Naive thymus-derived CD8-positive, alpha-beta T cell (primary cell): ENCODE measurements at regions not wholly inside any gene's neighbourhood (a gene's known extent, or its start where the extent isn't known, plus 50 kb on each side); places are given as distances from the start of the nearest gene placed in this dataset.
A peak's percentile ranks its signal among the peaks of the same experiment; 100 is the strongest.
"Not testable (repeated sequence)": the region's sequence is repeated elsewhere in the genome, so short reads cannot be mapped to it uniquely, and the experiment has no call there.

Source experiments
- ATAC-seq, 2 donors: fragments of 150-1000 bp; cut with Tn5 transposase in 1 of 2; sonication (Bioruptor Pico), chemical (Tn5 transposase) in 1 of 2; 1 replicate in 1 of 2; 2 replicates in 1 of 2; pipeline ENCODE4 v1.10.0; 2021; ENCODE audit warnings: mild to moderate bottlenecking in 2 of 2, moderate library complexity in 2 of 2
- POLR2A ChIA-PET: fragments of 350-600 bp; sonication (Branson Sonifier 250); formaldehyde crosslinking; loops from one replicate; lab custom pipeline; 2021; ENCODE audit warnings: antibody characterized with exemption; lab: Charles Lee
- DNase-seq, 10 donors: peaks; one replicate each; pipeline versions ENCODE4 v3.0.0 to v3.0.0-alpha.2; 2020 to 2022
- H3K27ac Mint-ChIP-seq, 10 donors: one replicate each; pipeline ENCODE4 v1.8.0; 2020 to 2022; ENCODE audit warnings: mild to moderate bottlenecking in 10 of 10, mixed read lengths in 10 of 10, moderate library complexity in 4 of 10, inconsistent platforms in 1 of 10
- H3K27me3 Mint-ChIP-seq, 5 donors: one replicate each; pipeline ENCODE4 v1.8.0; 2021 to 2022; ENCODE audit warnings: mixed read lengths in 5 of 5
- H3K36me3 Mint-ChIP-seq, 3 donors: one replicate each; pipeline ENCODE4 v1.8.0; 2020 to 2022; ENCODE audit warnings: mixed read lengths in 3 of 3, mild to moderate bottlenecking in 2 of 3, inconsistent platforms in 1 of 3
- H3K4me1 Mint-ChIP-seq, 4 donors: one replicate each; pipeline ENCODE4 v1.8.0; 2021 to 2022; ENCODE audit warnings: mixed read lengths in 4 of 4
- H3K4me3 Mint-ChIP-seq, 10 donors: one replicate each; pipeline ENCODE4 v1.8.0; 2020 to 2022; ENCODE audit warnings: mild to moderate bottlenecking in 10 of 10, mixed read lengths in 10 of 10, moderate library complexity in 6 of 10, inconsistent platforms in 1 of 10
- H3K9me3 Mint-ChIP-seq, 9 donors: one replicate each; pipeline ENCODE4 v1.8.0; 2020 to 2022; ENCODE audit warnings: mixed read lengths in 9 of 9, mild to moderate bottlenecking in 3 of 9, inconsistent platforms in 1 of 9, moderate library complexity in 1 of 9

DNA sequence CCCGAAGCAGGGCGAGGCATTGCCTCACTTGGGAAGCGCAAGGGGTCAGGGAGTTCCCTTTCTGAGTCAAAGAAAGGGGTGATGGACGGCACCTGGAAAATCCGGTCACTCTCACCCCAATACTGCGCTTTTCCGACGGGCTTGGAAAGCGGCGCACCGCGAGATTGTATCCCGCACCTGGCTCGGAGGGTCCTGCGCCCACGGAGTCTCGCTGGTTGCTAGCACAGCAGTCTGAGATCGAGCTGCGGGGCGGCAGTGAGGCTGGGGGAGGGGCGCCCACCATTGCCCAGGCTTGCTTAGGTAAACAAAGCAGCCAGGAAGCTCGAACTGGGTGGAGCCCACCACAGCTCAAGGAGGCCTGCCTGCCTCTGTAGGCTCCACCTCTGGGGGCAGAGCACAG, 310.0 kb downstream of the FOXO1 start:
- POLR2A ChIA-PET = interaction anchor here (0.6 kb wide), 1 partner anchor 41 kb away, joined by 3 read pairs; no protein-coding TSS in a partner anchor
- H3K36me3 Mint-ChIP-seq, H3K4me3 Mint-ChIP-seq, DNase-seq, H3K27me3 Mint-ChIP-seq, ATAC-seq: not testable (repeated sequence)
- Mint-ChIP-seq H3K4me1 (peaks cover 3 to 27% (median 19%) of the 10 kb centered on the region in 4 donors), H3K9me3 (peaks cover 0 to 12% (median 0%) of the 10 kb centered on the region in 9 donors), H3K27ac (peak overlapping the region in 3 of 10 donors; percentile 37 to 62 (median 40))

DNA sequence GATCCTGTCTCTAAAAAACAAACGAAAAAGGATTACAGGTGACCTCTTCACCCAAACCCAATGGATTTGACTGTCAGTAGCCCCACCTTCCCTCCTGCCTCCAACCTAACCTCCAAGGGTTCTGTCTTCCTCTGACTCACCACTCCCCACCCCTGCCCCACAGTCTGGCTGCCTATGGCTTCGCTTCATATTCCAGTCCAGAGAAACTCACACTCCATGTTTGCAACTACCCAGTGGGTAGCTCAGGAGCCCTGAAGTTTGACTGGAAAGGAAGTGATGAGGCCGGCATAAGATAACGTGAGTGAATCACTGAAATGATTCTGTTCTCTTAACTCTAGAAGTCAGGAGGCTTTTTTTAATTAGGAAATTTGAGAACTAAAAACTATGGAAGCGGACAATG, 303.9 kb downstream of the FOXO1 start:
- DNase-seq = no peak
- Mint-ChIP-seq H3K9me3 (peaks cover 0 to 8% (median 0%) of the 10 kb centered on the region in 9 donors), H3K4me1 (peaks cover 7 to 24% (median 17%) of the 10 kb centered on the region in 4 donors), H3K4me3 (no peak overlapping the region), H3K27ac (no peak overlapping the region), H3K27me3 (no peaks in the 10 kb centered on the region), H3K36me3 (no peaks in the 10 kb centered on the region)
- no peak for ATAC-seq
- POLR2A ChIA-PET = no interaction called here

DNA sequence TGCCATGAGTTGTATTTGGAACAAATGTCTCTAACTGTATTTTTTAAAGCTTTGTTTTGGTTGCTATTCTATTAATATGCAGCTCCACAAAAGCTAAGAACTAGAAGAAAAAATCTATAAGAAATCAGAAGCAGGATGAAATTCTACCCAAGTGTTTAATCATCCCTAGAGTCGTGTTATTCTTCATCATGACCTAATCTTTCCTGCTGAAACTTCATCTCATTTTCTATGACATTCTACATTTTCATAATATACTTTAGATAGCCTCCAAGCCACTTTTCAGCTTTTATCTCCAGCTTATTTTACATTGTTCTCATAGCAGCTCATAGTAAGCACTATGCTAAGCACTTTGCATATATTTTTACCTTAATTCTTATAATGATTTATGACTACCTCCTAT, 302.8 kb downstream of the FOXO1 start:
- Mint-ChIP-seq H3K36me3 (no peaks in the 10 kb centered on the region), H3K27me3 (no peaks in the 10 kb centered on the region), H3K4me1 (peaks cover 7 to 25% (median 18%) of the 10 kb centered on the region in 4 donors), H3K4me3 (no peak overlapping the region), H3K9me3 (peaks cover 0 to 8% (median 0%) of the 10 kb centered on the region in 9 donors), H3K27ac (no peak overlapping the region)
- ATAC-seq (no peak), DNase-seq (no peak)
- POLR2A ChIA-PET = interaction anchor here (0.6 kb wide), 1 partner anchor 121 kb away, joined by 4 read pairs; no protein-coding TSS in a partner anchor

DNA sequence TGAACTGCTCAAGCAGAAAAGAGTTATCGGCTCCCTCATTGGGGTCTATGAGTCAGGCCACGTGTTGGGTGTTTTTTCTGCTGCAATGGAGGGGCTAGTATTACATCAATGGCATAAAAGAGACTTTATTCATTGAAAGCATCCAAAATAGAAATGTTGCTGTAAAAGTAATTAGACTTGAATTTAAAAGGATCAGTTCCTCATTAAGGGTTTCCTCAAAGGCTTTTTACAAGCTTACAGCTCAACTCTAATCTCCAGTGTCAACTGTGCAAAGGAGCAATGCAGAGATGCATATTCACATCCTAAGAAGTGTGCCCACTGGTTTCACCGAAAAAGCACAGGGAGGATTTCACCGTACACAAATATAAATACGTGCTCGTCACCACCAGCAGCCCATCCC, 300.3 kb downstream of the FOXO1 start:
- POLR2A ChIA-PET = no interaction called here
- ATAC-seq (no peak), DNase-seq (no peak)

DNA sequence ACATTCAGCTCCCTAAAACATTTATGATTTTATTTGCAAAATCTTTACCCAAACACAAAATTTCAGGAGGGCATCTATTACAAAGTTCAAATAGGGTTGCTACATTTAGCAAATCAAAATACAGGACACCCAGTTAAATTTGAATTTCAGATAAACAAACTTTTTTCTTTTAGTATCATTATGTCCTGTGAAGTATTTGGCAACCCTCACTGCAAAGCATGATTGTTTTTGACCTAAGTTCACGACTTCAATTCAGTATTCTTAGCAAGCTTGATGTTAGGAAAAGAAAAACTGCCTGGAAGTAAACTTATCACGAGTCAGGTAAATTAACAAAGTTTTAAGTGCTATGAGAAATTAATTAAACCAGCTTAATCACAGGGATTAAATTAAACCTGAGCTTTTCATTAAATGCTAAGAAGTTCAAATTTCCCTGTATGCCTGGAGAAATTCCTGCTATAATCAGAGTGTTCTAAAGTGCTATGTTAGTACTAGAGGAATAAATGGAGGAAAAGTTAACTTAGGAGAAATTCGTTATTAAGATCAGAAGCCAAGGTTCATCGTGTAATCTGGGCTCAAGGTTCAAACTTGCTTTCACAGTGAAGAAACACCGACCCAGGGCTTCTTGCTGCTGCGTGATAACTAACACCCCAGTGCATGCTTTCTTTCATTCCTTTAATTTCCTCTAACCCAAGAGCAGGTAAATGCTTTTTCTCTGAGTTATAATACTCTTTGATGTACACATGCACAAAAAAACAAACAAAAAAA, 298.1 kb downstream of the FOXO1 start:
- no peak for DNase-seq
- peaks cover 21 to 54% (median 50%) of the 10 kb centered on the region in 4 donors for H3K4me1 Mint-ChIP-seq
- peaks cover 0 to 3% (median 0%) of the 10 kb centered on the region in 3 donors for H3K36me3 Mint-ChIP-seq
- POLR2A ChIA-PET = interaction anchor here (0.7 kb wide), 1 partner anchor 239 kb away, joined by 3 read pairs; no protein-coding TSS in a partner anchor
- H3K9me3 Mint-ChIP-seq = peaks cover 0 to 3% (median 0%) of the 10 kb centered on the region in 9 donors
- H3K4me3 Mint-ChIP-seq = no peak overlapping the region
- no peak for ATAC-seq
- H3K27me3 Mint-ChIP-seq = no peaks in the 10 kb centered on the region
- H3K27ac Mint-ChIP-seq = no peak overlapping the region

More for the DNA sequence above, 300.3 kb downstream of the FOXO1 start:
- no peaks in the 10 kb centered on the region for H3K36me3 Mint-ChIP-seq
- peak overlapping the region in 2 of 10 donors; percentile 4 to 52 for H3K27ac Mint-ChIP-seq
- H3K9me3 Mint-ChIP-seq = peaks cover 0 to 6% (median 0%) of the 10 kb centered on the region in 9 donors
- no peak overlapping the region for H3K4me3 Mint-ChIP-seq
- H3K27me3 Mint-ChIP-seq = no peaks in the 10 kb centered on the region
- peaks cover 17 to 45% (median 37%) of the 10 kb centered on the region in 4 donors for H3K4me1 Mint-ChIP-seq

DNA sequence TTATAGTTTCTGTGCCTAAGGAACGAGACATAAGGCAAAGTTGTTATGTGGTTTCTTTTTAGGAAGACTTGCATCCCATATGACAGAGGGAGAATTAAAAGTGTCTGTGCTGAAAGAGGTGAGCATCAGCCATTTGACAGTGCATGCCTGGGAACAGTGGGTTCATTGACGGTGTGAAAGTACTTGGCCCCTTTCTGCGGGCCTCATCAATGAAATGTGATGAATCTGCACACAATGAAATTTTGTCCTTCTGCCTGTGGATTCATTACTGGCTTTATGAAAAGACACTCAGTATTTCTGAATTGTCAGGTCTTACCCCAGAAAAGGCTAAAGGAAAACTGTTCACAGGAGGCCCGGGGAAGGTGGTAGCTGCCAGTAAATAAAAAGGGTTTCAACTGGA, 295.8 kb downstream of the FOXO1 start:
- DNase-seq = no peak
- Mint-ChIP-seq H3K27ac (peak overlapping the region in 4 of 10 donors; percentile 20 to 86 (median 46)), H3K4me3 (peak overlapping the region in 1 of 10 donors; percentile 8), H3K27me3 (no peaks in the 10 kb centered on the region), H3K9me3 (peaks cover 0 to 13% (median 4%) of the 10 kb centered on the region in 9 donors), H3K36me3 (peaks cover 0 to 3% (median 0%) of the 10 kb centered on the region in 3 donors), H3K4me1 (peaks cover 27 to 68% (median 57%) of the 10 kb centered on the region in 4 donors)
- ATAC-seq = no peak
- POLR2A ChIA-PET = no interaction called here

DNA sequence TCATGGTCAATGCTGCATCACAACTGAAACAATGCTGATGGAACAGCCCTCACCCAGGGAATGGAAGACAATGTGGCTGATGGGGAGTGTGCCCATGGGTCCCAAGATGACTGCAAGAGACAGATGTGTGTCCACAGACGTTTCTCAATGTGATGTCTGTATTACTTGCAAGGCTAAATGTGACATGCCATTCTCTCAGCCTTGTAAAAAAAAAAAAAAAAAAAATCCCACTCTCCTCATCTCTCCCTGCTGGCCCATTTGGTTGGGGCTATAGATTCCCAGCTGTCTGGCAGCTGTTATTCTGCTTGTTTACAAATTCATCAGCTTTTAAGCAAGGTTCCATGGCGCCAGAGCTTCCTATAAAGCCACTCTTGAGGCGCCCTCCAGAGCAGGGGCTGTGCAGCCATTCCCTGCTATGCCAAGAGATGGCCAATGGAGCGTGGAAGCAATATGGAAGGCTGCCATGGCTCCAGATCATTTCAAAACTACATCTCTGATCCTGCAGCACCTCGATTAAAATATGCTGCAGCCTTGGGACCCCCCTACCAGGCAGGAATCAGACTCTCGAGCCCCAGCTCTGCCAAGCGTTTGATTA, 294.8 kb downstream of the FOXO1 start:
- POLR2A ChIA-PET = no interaction called here
- no peak for ATAC-seq
- H3K4me1 Mint-ChIP-seq = peaks cover 31 to 69% (median 57%) of the 10 kb centered on the region in 4 donors
- DNase-seq = peak in 1 of 10 donors; percentile 27
- H3K9me3 Mint-ChIP-seq = peaks cover 0 to 13% (median 4%) of the 10 kb centered on the region in 9 donors
- H3K36me3 Mint-ChIP-seq = peaks cover 0 to 3% (median 0%) of the 10 kb centered on the region in 3 donors
- no peaks in the 10 kb centered on the region for H3K27me3 Mint-ChIP-seq
- H3K4me3 Mint-ChIP-seq = peak overlapping the region in 2 of 10 donors; percentile 20 to 24
- peak overlapping the region in 5 of 10 donors; percentile 5 to 83 (median 37) for H3K27ac Mint-ChIP-seq

DNA sequence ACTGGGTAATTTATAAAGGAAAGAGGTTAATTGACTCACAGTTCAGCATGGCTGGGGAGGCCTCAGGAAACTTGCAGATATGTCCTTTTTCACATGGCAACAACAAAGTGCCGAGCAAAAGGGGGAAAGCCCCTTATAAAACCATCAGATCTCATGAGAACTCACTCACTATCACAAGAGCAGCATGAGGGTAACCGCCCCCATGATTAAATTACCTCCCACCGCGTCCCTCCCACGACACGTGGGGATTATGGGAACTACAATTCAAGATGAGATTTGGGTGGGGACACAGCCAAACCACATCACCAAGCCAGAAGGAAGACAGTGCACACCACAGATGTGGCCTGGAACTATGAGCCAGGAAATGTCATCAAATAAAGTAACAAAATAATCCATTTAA, 292.8 kb downstream of the FOXO1 start:
- Mint-ChIP-seq H3K4me3 (peak overlapping the region in 9 of 10 donors; percentile 2 to 69 (median 42)), H3K27ac (peak overlapping the region in 9 of 10 donors; percentile 3 to 91 (median 57)), H3K9me3 (peaks cover 0 to 13% (median 4%) of the 10 kb centered on the region in 9 donors), H3K4me1 (peaks cover 33 to 82% (median 66%) of the 10 kb centered on the region in 4 donors)
- H3K36me3 Mint-ChIP-seq, POLR2A ChIA-PET, H3K27me3 Mint-ChIP-seq: not testable (repeated sequence)
- peak in 8 of 10 donors; percentile 10 to 49 (median 32) for DNase-seq
- peak; percentile 67 to 73 for ATAC-seq

DNA sequence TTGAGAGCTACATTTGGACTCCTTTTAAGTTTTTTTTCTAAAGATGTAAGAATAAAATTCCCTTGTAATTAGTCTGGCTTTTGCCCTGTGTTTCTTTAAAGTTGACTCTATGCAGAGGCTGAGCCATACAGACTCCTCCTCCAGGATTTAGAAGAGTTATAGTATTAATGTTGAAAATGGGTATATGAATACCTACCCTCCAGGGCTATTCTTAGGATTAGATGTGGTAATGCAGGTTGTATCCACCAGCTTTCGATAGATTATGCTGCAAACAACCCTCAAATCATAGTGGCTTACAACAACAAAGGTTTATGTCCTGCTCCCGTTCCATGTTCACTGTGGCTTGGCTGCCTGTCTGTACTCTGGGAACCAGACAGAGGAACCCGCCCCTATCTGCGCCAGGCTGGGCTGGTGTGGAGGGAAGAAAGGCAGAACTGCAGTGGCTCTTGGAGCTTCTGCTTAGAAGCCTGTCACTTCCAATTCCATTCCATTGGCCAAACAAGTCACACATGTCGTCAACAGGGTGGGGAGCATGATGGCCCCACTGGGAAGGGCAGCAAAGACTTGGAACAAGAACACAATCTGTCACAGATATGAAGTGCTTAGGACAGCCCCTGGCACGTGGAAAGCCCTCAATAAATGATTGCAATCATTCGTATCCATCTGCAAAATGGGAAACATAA, 290.8 kb downstream of the FOXO1 start:
- H3K36me3 Mint-ChIP-seq = peaks cover 0 to 3% (median 0%) of the 10 kb centered on the region in 3 donors
- POLR2A ChIA-PET = interaction anchor here (0.6 to 1.8 kb wide), 2 partner anchors 13 to 110 kb away, joined by 4 read pairs; no protein-coding TSS in a partner anchor
- peaks cover 0 to 13% (median 4%) of the 10 kb centered on the region in 9 donors for H3K9me3 Mint-ChIP-seq
- H3K4me3 Mint-ChIP-seq = no peak overlapping the region
- peaks cover 25 to 81% (median 63%) of the 10 kb centered on the region in 4 donors for H3K4me1 Mint-ChIP-seq
- H3K27ac Mint-ChIP-seq = peak overlapping the region in 7 of 10 donors; percentile 6 to 84 (median 27)
- DNase-seq (peak in 1 of 10 donors; percentile 45), ATAC-seq (no peak)
- no peaks in the 10 kb centered on the region for H3K27me3 Mint-ChIP-seq

DNA sequence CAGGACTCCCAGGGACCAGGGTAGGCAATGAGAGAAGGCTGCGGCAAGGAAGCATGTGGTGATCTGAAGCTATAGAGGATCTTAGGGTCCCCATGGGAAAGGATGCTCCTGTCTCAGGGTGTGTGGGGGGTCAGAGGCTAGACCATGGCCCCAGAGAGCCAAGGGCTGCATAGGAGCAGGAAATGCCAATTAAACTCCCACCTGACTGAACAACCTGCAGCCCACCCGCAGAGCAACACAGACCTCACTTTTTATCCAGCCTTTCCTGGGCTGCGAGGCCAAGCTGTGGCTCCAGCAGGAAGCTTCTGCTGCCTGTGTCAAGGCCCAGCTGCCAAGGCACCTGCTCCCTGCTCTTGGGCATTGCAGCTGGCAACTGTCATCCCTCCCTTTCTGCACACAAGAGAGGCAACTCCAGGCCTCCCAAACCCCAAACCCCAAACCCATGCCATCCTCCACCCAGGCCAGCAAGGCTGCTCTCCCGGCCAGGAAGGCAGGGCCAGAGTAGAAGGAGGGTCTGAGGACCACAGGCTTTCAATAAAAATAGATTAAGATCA, 290.1 kb downstream of the FOXO1 start:
- Mint-ChIP-seq H3K4me1 (peaks cover 23 to 73% (median 56%) of the 10 kb centered on the region in 4 donors), H3K36me3 (peaks cover 0 to 3% (median 0%) of the 10 kb centered on the region in 3 donors)
- DNase-seq = peak in 1 of 10 donors; percentile 14

DNA sequence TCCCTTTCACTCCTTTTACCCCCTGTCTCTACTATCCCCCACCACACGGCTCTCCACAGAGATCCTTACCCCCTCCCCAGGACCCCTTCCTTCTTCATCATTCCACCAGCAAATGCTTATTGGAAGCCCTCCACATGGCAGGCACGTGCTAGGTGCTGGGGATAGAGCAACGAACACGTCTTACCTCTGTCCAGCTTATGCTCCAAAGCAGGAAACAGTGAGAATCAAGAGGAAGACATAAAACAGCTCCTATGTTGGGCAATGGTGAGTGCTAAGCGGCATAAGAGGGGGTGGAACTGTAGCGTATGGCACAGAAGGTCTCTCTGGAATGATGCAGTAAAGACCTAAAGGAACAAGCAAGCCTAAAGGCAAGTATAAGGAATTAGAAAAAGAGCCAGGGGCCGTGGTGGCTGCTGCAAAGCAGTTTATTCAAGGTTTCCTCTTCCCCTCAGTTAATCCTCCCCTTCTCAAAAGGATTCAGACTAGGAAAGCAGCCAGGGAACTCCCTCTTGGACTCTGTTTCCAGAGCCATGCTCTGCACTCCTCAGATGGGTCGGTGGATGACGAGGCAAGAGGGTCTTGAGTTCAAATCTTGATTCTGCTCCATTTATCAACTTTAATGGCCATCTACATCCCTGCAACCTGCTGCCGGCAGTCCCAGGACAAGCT, 289.4 kb downstream of the FOXO1 start:
- peaks cover 21 to 68% (median 52%) of the 10 kb centered on the region in 4 donors for H3K4me1 Mint-ChIP-seq
- H3K27me3 Mint-ChIP-seq = no peaks in the 10 kb centered on the region
- peak overlapping the region in 5 of 10 donors; percentile 2 to 85 (median 42) for H3K27ac Mint-ChIP-seq
- H3K36me3 Mint-ChIP-seq = peaks cover 0 to 3% (median 0%) of the 10 kb centered on the region in 3 donors
- H3K4me3 Mint-ChIP-seq = no peak overlapping the region
- peaks cover 0 to 13% (median 4%) of the 10 kb centered on the region in 9 donors for H3K9me3 Mint-ChIP-seq
- POLR2A ChIA-PET = interaction anchor here (0.6 kb wide), 1 partner anchor 9 kb away, joined by 3 read pairs; no protein-coding TSS in a partner anchor
- DNase-seq = no peak
- no peak for ATAC-seq

More for the DNA sequence above, 290.1 kb downstream of the FOXO1 start:
- Mint-ChIP-seq H3K27ac (peak overlapping the region in 5 of 10 donors; percentile 7 to 50 (median 22)), H3K9me3 (peaks cover 0 to 13% (median 4%) of the 10 kb centered on the region in 9 donors), H3K27me3 (no peaks in the 10 kb centered on the region), H3K4me3 (peak overlapping the region in 1 of 10 donors; percentile 45)
- POLR2A ChIA-PET = interaction anchor here (0.6 to 1.8 kb wide), 2 partner anchors 10 to 12 kb away, joined by 3 to 4 read pairs; no protein-coding TSS in a partner anchor
- no peak for ATAC-seq
